ENCODE measurements at regions not wholly inside any gene's neighbourhood (a gene's known extent, or its start where the extent isn't known, plus 50 kb on each side); places are given as distances from the start of the nearest gene placed in this dataset.

DNA sequence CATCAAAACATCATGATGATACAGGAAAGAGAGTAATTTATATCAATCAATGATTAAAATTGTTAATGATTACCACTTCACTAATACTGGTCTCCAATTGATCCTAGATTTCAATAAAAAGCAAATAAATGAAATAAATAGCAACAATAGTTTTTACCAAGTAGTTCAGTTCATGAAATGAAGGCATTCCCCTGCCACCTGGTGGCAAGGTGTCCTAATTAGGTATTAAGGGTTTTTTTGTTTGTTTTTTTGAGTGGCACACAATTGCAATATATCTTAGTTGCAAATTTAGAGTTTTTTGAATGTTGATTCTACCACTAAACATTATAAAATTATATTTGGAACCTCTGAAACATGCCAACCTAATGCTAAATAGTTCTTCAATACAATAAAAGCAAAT lies 157.4 kb upstream of the PDE5A start:
- no peak overlapping the region for H3K27ac ChIP-seq (ENCODE audit: low read depth in 1 of 2, low read length in 1 of 2)
- no peaks in the 10 kb centered on the region for H3K27me3 ChIP-seq (ENCODE audit: control insufficient read depth in 2 of 2, insufficient read depth in 1 of 2, low read length in 1 of 2)
- peaks cover 0 to 5% of the 10 kb centered on the region in 2 donors for H3K9me3 ChIP-seq (ENCODE audit: control insufficient read depth in 2 of 2, insufficient read depth in 1 of 2, low read length in 1 of 2)
- no peaks in the 10 kb centered on the region for H3K36me3 ChIP-seq (ENCODE audit: control insufficient read depth in 2 of 2, insufficient read depth in 2 of 2, low read length in 1 of 2)
- no peaks in the 10 kb centered on the region for H3K4me1 ChIP-seq (ENCODE audit: control insufficient read depth in 2 of 2, insufficient read depth in 2 of 2, low read length in 2 of 2)
- DNase-seq (ENCODE audit: low read depth in 6 of 9, low spot score in 9 of 9) = no peak
- no peak overlapping the region for H3K4me3 ChIP-seq (ENCODE audit: low read length in 2 of 2)

DNA sequence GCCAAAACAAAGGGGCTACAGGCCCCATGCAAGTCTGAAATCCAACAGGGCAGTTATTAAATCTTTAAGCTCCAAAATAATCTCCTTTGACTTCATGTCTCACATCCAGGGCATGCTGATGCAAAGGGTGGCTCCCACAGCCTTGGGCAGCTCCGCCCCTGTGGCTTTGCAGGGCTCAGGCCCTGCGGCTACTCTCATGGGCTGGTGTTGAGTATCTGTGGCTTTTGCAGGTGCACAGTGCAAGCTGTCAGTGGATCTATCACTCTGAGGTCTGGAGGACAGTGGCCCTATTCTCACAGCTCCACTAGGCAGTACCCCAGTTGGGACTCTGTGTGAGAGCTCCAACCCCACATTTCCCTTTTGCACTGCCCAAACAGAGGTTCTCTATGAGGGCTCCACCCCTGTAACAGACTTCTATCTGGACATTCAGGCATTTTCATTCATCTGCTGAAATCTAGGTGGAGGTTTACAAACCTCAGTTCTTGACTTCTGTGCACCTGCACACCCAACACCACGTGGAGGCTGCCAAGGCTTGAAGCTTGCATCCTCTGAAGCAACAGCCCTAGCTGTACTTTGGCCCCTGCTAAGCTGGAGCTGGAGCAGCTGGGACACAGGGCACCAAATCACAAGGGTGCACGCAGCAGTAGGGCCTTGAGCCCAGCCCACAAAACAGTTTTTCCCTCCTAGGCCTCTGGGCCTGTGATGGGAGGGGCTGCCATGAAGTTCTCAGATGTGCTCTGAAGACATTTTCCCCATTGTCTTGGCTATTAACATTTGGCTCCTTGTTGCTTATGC lies 154.8 kb upstream of the PDE5A start:
- no peaks in the 10 kb centered on the region for H3K4me1 ChIP-seq (ENCODE audit: control insufficient read depth in 2 of 2, insufficient read depth in 2 of 2, low read length in 2 of 2)
- H3K27me3 ChIP-seq (ENCODE audit: control insufficient read depth in 2 of 2, insufficient read depth in 1 of 2, low read length in 1 of 2) = no peaks in the 10 kb centered on the region
- WGBS = 85% methylated on average over 4 of the region's 4 CpGs
- H3K27ac ChIP-seq (ENCODE audit: low read depth in 1 of 2, low read length in 1 of 2) = no peak overlapping the region
- H3K4me3 ChIP-seq (ENCODE audit: low read length in 2 of 2) = no peak overlapping the region
- no peaks in the 10 kb centered on the region for H3K36me3 ChIP-seq (ENCODE audit: control insufficient read depth in 2 of 2, insufficient read depth in 2 of 2, low read length in 1 of 2)
- DNase-seq (ENCODE audit: low read depth in 6 of 9, low spot score in 9 of 9) = no peak
- peaks cover 0 to 5% of the 10 kb centered on the region in 2 donors for H3K9me3 ChIP-seq (ENCODE audit: control insufficient read depth in 2 of 2, insufficient read depth in 1 of 2, low read length in 1 of 2)

DNA sequence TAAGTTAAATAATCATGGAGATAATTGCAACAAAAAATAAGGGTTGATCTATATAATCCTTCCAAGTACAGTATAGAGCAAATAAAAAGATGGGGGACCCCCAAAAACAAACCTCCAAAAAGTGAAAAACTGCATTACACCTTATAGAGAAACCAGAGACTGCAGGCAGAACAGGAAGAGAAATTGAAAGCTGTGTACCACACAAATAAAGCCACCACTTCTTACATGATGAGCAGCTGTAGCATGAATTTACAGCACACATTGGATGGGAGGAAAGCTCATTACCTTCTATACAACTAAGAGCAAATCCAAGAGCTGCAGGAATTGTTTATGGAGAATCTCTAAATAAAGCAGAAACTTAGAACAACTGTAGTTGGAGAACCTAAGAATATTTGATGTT lies 152.4 kb upstream of the PDE5A start:
- Histone ChIP-seq H3K4me1 (ENCODE audit: control insufficient read depth in 2 of 2, insufficient read depth in 2 of 2, low read length in 2 of 2) (no peaks in the 10 kb centered on the region), H3K4me3 (ENCODE audit: low read length in 2 of 2) (no peak overlapping the region), H3K9me3 (ENCODE audit: control insufficient read depth in 2 of 2, insufficient read depth in 1 of 2, low read length in 1 of 2) (peaks cover 0 to 5% of the 10 kb centered on the region in 2 donors), H3K27ac (ENCODE audit: low read depth in 1 of 2, low read length in 1 of 2) (no peak overlapping the region), H3K36me3 (ENCODE audit: control insufficient read depth in 2 of 2, insufficient read depth in 2 of 2, low read length in 1 of 2) (no peaks in the 10 kb centered on the region), H3K27me3 (ENCODE audit: control insufficient read depth in 2 of 2, insufficient read depth in 1 of 2, low read length in 1 of 2) (no peaks in the 10 kb centered on the region)
- DNase-seq (ENCODE audit: low read depth in 6 of 9, low spot score in 9 of 9) = no peak

DNA sequence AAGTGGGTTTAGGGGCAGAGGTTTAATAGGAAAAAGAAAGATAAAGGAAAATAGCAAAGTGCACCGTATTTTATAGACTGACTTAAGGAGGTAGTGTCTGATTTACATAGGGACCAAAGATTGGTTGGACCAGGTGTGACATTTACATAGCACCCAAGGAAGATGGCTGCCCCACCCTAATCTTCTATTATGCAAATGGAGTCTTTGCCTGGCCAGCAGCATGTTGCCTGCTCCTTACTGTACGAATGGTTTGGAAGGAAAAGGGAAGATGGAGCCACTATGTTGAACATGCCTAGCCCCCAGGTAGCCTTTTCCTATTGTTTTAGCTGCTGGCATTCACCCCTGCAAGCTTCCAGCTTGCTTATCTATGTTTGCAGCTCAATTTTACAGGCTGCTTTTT lies 146.2 kb upstream of the PDE5A start:
- Histone ChIP-seq H3K36me3 (ENCODE audit: control insufficient read depth in 2 of 2, insufficient read depth in 2 of 2, low read length in 1 of 2) (no peaks in the 10 kb centered on the region), H3K4me3 (ENCODE audit: low read length in 2 of 2) (no peak overlapping the region), H3K9me3 (ENCODE audit: control insufficient read depth in 2 of 2, insufficient read depth in 1 of 2, low read length in 1 of 2) (no peaks in the 10 kb centered on the region), H3K27me3 (ENCODE audit: control insufficient read depth in 2 of 2, insufficient read depth in 1 of 2, low read length in 1 of 2) (no peaks in the 10 kb centered on the region), H3K27ac (ENCODE audit: low read depth in 1 of 2, low read length in 1 of 2) (no peak overlapping the region), H3K4me1 (ENCODE audit: control insufficient read depth in 2 of 2, insufficient read depth in 2 of 2, low read length in 2 of 2) (no peaks in the 10 kb centered on the region)
- no peak for DNase-seq (ENCODE audit: low read depth in 6 of 9, low spot score in 9 of 9)
- 62% methylated on average over 2 of the region's 2 CpGs for WGBS

- no peaks in the 10 kb centered on the region for H3K9me3 ChIP-seq (ENCODE audit: control insufficient read depth in 2 of 2, insufficient read depth in 1 of 2, low read length in 1 of 2)
- H3K36me3 ChIP-seq (ENCODE audit: control insufficient read depth in 2 of 2, insufficient read depth in 2 of 2, low read length in 1 of 2) = no peaks in the 10 kb centered on the region
- WGBS = 70% methylated on average over 1 of the region's 1 CpG
- no peak for DNase-seq (ENCODE audit: low read depth in 6 of 9, low spot score in 9 of 9)
- H3K4me1 ChIP-seq (ENCODE audit: control insufficient read depth in 2 of 2, insufficient read depth in 2 of 2, low read length in 2 of 2) = no peaks in the 10 kb centered on the region
- H3K4me3 ChIP-seq (ENCODE audit: low read length in 2 of 2) = no peak overlapping the region
- no peaks in the 10 kb centered on the region for H3K27me3 ChIP-seq (ENCODE audit: control insufficient read depth in 2 of 2, insufficient read depth in 1 of 2, low read length in 1 of 2)
- H3K27ac ChIP-seq (ENCODE audit: low read depth in 1 of 2, low read length in 1 of 2) = no peak overlapping the region
Observed at GRCh38 chr4:119765951-119766350, 137.3 kb upstream of the PDE5A start.

- WGBS = 82% methylated on average over 1 of the region's 1 CpG
- DNase-seq (ENCODE audit: low read depth in 6 of 9, low spot score in 9 of 9) = no peak
Observed at GRCh38 chr4:119765469-119765868, 136.9 kb upstream of the PDE5A start.

DNA sequence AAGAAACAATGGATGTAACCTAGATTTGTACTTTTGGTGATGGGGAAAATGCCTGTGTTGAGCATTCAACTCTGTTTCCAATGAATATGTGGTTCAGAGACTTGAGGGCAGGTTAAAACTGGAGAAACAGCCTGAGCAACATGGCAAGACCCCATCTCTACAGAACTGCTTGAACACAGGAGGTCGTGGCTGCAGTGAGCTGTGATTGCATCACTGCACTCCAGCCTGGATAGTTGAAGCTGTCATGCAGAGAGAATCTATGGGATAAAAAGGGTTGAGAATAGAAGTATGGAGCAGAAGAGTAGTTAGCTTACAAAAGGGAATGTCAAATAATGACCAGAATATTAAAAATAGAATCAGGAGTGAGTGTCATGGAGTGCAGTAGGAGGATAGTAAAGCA lies 134.8 kb upstream of the PDE5A start:
- no peak overlapping the region for H3K27ac ChIP-seq (ENCODE audit: low read depth in 1 of 2, low read length in 1 of 2)
- no peaks in the 10 kb centered on the region for H3K9me3 ChIP-seq (ENCODE audit: control insufficient read depth in 2 of 2, insufficient read depth in 1 of 2, low read length in 1 of 2)
- no peaks in the 10 kb centered on the region for H3K4me1 ChIP-seq (ENCODE audit: control insufficient read depth in 2 of 2, insufficient read depth in 2 of 2, low read length in 2 of 2)
- H3K4me3 ChIP-seq (ENCODE audit: low read length in 2 of 2) = no peak overlapping the region
- DNase-seq (ENCODE audit: low read depth in 6 of 9, low spot score in 9 of 9) = no peak
- H3K36me3 ChIP-seq (ENCODE audit: control insufficient read depth in 2 of 2, insufficient read depth in 2 of 2, low read length in 1 of 2) = no peaks in the 10 kb centered on the region
- H3K27me3 ChIP-seq (ENCODE audit: control insufficient read depth in 2 of 2, insufficient read depth in 1 of 2, low read length in 1 of 2) = no peaks in the 10 kb centered on the region
- 53% methylated on average over 1 of the region's 1 CpG for WGBS

More at GRCh38 chr4:119765469-119765868, 136.9 kb upstream of the PDE5A start:
- no peaks in the 10 kb centered on the region for H3K9me3 ChIP-seq (ENCODE audit: control insufficient read depth in 2 of 2, insufficient read depth in 1 of 2, low read length in 1 of 2)
- no peaks in the 10 kb centered on the region for H3K27me3 ChIP-seq (ENCODE audit: control insufficient read depth in 2 of 2, insufficient read depth in 1 of 2, low read length in 1 of 2)
- H3K27ac ChIP-seq (ENCODE audit: low read depth in 1 of 2, low read length in 1 of 2) = no peak overlapping the region
- no peak overlapping the region for H3K4me3 ChIP-seq (ENCODE audit: low read length in 2 of 2)
- H3K4me1 ChIP-seq (ENCODE audit: control insufficient read depth in 2 of 2, insufficient read depth in 2 of 2, low read length in 2 of 2) = no peaks in the 10 kb centered on the region
- no peaks in the 10 kb centered on the region for H3K36me3 ChIP-seq (ENCODE audit: control insufficient read depth in 2 of 2, insufficient read depth in 2 of 2, low read length in 1 of 2)

DNA sequence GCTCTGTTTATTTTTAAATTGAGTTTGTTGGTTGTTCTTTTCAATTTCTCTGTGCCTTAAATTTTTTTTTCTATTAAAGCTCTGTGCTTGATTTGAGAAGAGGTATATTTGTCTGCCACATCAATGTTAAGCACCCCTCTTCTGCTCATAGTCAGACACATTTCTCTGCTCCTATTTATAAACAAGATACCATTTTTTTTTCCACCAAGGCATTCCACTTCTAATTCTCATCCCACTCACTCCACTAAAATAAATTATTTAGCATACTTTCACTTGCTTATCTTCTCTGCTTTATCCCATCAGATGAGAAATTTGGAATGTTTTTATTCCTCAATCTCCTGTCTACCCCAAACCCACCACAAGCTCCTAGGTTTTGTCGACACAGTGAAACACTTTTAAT lies 127.0 kb upstream of the PDE5A start:
- DNase-seq (ENCODE audit: low read depth in 6 of 9, low spot score in 9 of 9) = no peak
- no peaks in the 10 kb centered on the region for H3K9me3 ChIP-seq (ENCODE audit: control insufficient read depth in 2 of 2, insufficient read depth in 1 of 2, low read length in 1 of 2)
- H3K27ac ChIP-seq (ENCODE audit: low read depth in 1 of 2, low read length in 1 of 2) = no peak overlapping the region
- no peaks in the 10 kb centered on the region for H3K36me3 ChIP-seq (ENCODE audit: control insufficient read depth in 2 of 2, insufficient read depth in 2 of 2, low read length in 1 of 2)
- H3K4me1 ChIP-seq (ENCODE audit: control insufficient read depth in 2 of 2, insufficient read depth in 2 of 2, low read length in 2 of 2) = no peaks in the 10 kb centered on the region
- no peaks in the 10 kb centered on the region for H3K27me3 ChIP-seq (ENCODE audit: control insufficient read depth in 2 of 2, insufficient read depth in 1 of 2, low read length in 1 of 2)
- WGBS = 93% methylated on average over 1 of the region's 1 CpG
- no peak overlapping the region for H3K4me3 ChIP-seq (ENCODE audit: low read length in 2 of 2)

- WGBS = 95% methylated on average over 2 of the region's 2 CpGs
- no peak for DNase-seq (ENCODE audit: low read depth in 6 of 9, low spot score in 9 of 9)
- H3K4me1 ChIP-seq (ENCODE audit: control insufficient read depth in 2 of 2, insufficient read depth in 2 of 2, low read length in 2 of 2) = no peaks in the 10 kb centered on the region
Observed at GRCh38 chr4:119752936-119753335, 124.3 kb upstream of the PDE5A start.

More at GRCh38 chr4:119752936-119753335, 124.3 kb upstream of the PDE5A start:
- no peak overlapping the region for H3K27ac ChIP-seq (ENCODE audit: low read depth in 1 of 2, low read length in 1 of 2)
- H3K36me3 ChIP-seq (ENCODE audit: control insufficient read depth in 2 of 2, insufficient read depth in 2 of 2, low read length in 1 of 2) = no peaks in the 10 kb centered on the region
- no peak overlapping the region for H3K4me3 ChIP-seq (ENCODE audit: low read length in 2 of 2)
- H3K9me3 ChIP-seq (ENCODE audit: control insufficient read depth in 2 of 2, insufficient read depth in 1 of 2, low read length in 1 of 2) = no peaks in the 10 kb centered on the region
- H3K27me3 ChIP-seq (ENCODE audit: control insufficient read depth in 2 of 2, insufficient read depth in 1 of 2, low read length in 1 of 2) = no peaks in the 10 kb centered on the region

Measured in thymus (tissue), 11 donors.